Gastroesophageal sphincter (tissue), 3 donors: ENCODE measurements at regions not wholly inside any gene's neighbourhood (a gene's known extent, or its start where the extent isn't known, plus 50 kb on each side); places are given as distances from the start of the nearest gene placed in this dataset.

Experiments used
- POLR2A ChIP-seq, 2 donors: fragments of 450-650 bp; IDR thresholded peaks; one replicate each; pipeline ENCODE4 v1.6.1; 2017; ENCODE audit warnings: antibody characterized with exemption in 2 of 2, mild to moderate bottlenecking in 2 of 2, moderate library complexity in 1 of 2
- POLR2AphosphoS5 ChIP-seq: sonication (generic); formaldehyde crosslinking; IDR thresholded peaks from one replicate; pipeline ENCODE4 v1.6.1; 2017; ENCODE audit warnings: antibody characterized with exemption
- TF ChIP-seq, protein P1 (sequence below), 4 experiments: fragments of 200-600 bp in 2 of 4; fragments of 450-650 bp in 2 of 4; sonication (generic) in 1 of 4; IDR thresholded peaks; one replicate each; pipeline ENCODE4 v1.5.1; 2017 to 2019; ENCODE audit warnings: antibody characterized with exemption in 4 of 4, mild to moderate bottlenecking in 2 of 4, moderate library complexity in 2 of 4

DNA sequence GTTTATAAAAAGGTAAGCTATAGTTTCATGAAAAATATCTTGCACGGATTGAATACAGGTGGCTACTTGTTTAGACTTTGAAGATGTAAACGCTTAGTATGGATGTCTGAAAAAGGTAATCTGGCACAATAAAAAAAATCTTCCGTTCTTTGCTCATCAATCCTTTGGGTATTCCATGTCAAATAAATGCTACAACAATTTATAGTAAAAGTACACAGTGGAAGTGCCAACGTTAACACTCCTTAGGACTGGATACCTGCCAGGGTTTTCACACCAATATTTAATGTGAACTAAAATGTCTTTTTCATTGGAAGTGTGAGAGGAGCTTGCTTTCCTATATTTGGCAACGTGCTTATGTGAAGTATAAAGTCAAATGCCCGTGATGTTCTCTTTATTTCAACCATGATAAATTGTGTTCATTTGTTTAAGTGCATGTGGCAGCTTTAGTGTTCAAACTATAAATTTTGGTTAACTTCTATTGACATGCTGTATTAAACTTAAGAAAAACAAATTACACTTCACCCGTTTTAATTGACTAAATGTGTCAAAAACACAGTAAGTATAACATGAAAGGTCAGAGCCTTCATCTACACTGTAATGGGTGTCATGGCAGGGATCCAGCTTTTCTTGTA is 121.7 kb upstream of the HAND2 start:
- TF ChIP-seq POLR2A (IDR thresholded peaks at IDR 0.05) (no peak), POLR2AphosphoS5 (no peak)
- TF ChIP-seq, protein P1, sequence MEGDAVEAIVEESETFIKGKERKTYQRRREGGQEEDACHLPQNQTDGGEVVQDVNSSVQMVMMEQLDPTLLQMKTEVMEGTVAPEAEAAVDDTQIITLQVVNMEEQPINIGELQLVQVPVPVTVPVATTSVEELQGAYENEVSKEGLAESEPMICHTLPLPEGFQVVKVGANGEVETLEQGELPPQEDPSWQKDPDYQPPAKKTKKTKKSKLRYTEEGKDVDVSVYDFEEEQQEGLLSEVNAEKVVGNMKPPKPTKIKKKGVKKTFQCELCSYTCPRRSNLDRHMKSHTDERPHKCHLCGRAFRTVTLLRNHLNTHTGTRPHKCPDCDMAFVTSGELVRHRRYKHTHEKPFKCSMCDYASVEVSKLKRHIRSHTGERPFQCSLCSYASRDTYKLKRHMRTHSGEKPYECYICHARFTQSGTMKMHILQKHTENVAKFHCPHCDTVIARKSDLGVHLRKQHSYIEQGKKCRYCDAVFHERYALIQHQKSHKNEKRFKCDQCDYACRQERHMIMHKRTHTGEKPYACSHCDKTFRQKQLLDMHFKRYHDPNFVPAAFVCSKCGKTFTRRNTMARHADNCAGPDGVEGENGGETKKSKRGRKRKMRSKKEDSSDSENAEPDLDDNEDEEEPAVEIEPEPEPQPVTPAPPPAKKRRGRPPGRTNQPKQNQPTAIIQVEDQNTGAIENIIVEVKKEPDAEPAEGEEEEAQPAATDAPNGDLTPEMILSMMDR (IDR thresholded peaks at IDR 0.05) = no peak
